Upper lobe of left lung (tissue), 6 donors: ENCODE measurements at regions not wholly inside any gene's neighbourhood (a gene's known extent, or its start where the extent isn't known, plus 50 kb on each side); places are given as distances from the start of the nearest gene placed in this dataset.
"Not testable (repeated sequence)": the region's sequence is repeated elsewhere in the genome, so short reads cannot be mapped to it uniquely, and the experiment has no call there.

ENCODE experiments used
- ATAC-seq, 2 donors: fragments of 200-7000 bp; cut with Tn5 transposase; one replicate each; pipeline ENCODE4 v1.9.1; 2022; ENCODE audit warnings: mild to moderate bottlenecking in 2 of 2, moderate library complexity in 2 of 2; ENCODE audit not compliant: low FRiP score in 2 of 2
- DNase-seq, 2 donors: peaks; one replicate each; pipeline ENCODE4 v3.0.0-alpha.2; 2019 to 2020
- H3K27ac ChIP-seq, 4 donors: fragments of 200-600 bp; sonication (generic); one replicate each; pipeline ENCODE4 v1.5.1; 2016 to 2019
- H3K27me3 ChIP-seq, 4 donors: fragments of 200-600 bp; sonication (generic); one replicate each; pipeline ENCODE4 v1.5.1; 2017 to 2019
- H3K36me3 ChIP-seq, 4 donors: fragments of 200-600 bp; sonication (generic); one replicate each; pipeline ENCODE4 v1.5.1; 2016 to 2019
- H3K4me1 ChIP-seq, 4 donors: fragments of 200-600 bp; sonication (generic); one replicate each; pipeline ENCODE4 v1.5.1; 2018 to 2019
- H3K4me3 ChIP-seq, 4 donors: fragments of 200-600 bp; sonication (generic); one replicate each; pipeline ENCODE4 v1.5.1; 2017 to 2019; ENCODE audit warnings: mild to moderate bottlenecking in 2 of 4, moderate library complexity in 1 of 4
- H3K9me3 ChIP-seq, 4 donors: fragments of 200-600 bp; sonication (generic); one replicate each; pipeline ENCODE4 v1.5.1; 2018 to 2019
- CTCF ChIP-seq, 6 experiments: fragments of 450-650 bp in 4 of 6; fragments of 200-600 bp in 2 of 6; sonication (generic) in 2 of 6; IDR thresholded peaks; one replicate each; pipeline ENCODE4 v1.5.1; 2016 to 2019; ENCODE audit warnings: antibody characterized with exemption in 6 of 6
- EP300 ChIP-seq, 4 donors: sonication (generic); formaldehyde crosslinking; IDR thresholded peaks; one replicate each; pipeline ENCODE4 v1.5.1; 2017; ENCODE audit warnings: antibody characterized with exemption in 4 of 4, control low read depth in 2 of 4
- POLR2A ChIP-seq, 4 donors: fragments of 450-650 bp; IDR thresholded peaks; one replicate each; pipeline ENCODE4 v1.5.1; 2016 to 2017; ENCODE audit warnings: antibody characterized with exemption in 4 of 4, mild to moderate bottlenecking in 2 of 4
- POLR2AphosphoS5 ChIP-seq, 2 donors: sonication (generic); formaldehyde crosslinking; IDR thresholded peaks; one replicate each; pipeline ENCODE4 v1.5.1; 2017; ENCODE audit warnings: antibody characterized with exemption in 2 of 2
- WGBS, 2 donors: methylation state at CpG; one replicate each; pipeline ENCODE4 v1.1.5; 2017 to 2018; 5-methylcytosine and 5-hydroxymethylcytosine counted together
- donor health status: DM: no; HTN: no; CAD: no; lungs with moderate emphysema.
- donor health status: DM: no; HTN: yes; CAD: no; lungs with severe emphysema.

- TF ChIP-seq CTCF (IDR thresholded peaks at IDR 0.05) (no peak), POLR2A (IDR thresholded peaks at IDR 0.05) (no peak), EP300 (IDR thresholded peaks at IDR 0.05) (no peak), POLR2AphosphoS5 (IDR thresholded peaks at IDR 0.05) (no peak)
Measured at GRCh38 chr15:99842071-99842470, 108.8 kb upstream of the LYSMD4 start.

GRCh38 chr15:99826157-99826780 lies 93.0 kb upstream of the LYSMD4 start:
- H3K4me3 ChIP-seq = no peak overlapping the region
- no peaks in the 10 kb centered on the region for H3K27me3 ChIP-seq
- DNase-seq = no peak
- no peaks in the 10 kb centered on the region for H3K9me3 ChIP-seq
- WGBS, 2 donors = 81 to 93% methylated on average over 4 of the region's 4 CpGs
- TF ChIP-seq CTCF (IDR thresholded peaks at IDR 0.05) = no peak
- no peak for TF ChIP-seq POLR2A (IDR thresholded peaks at IDR 0.05)
- TF ChIP-seq POLR2AphosphoS5 (IDR thresholded peaks at IDR 0.05) = no peak
- no peak for TF ChIP-seq EP300 (IDR thresholded peaks at IDR 0.05)
- no peak for ATAC-seq
- H3K36me3 ChIP-seq = no peaks in the 10 kb centered on the region
- H3K27ac ChIP-seq = no peak overlapping the region
- no peaks in the 10 kb centered on the region for H3K4me1 ChIP-seq

More at GRCh38 chr15:99842071-99842470, 108.8 kb upstream of the LYSMD4 start:
- WGBS, 2 donors = 59% methylated on average over 1 of the region's 1 CpG
- H3K4me1 ChIP-seq = no peaks in the 10 kb centered on the region
- no peak overlapping the region for H3K4me3 ChIP-seq
- H3K27me3 ChIP-seq = no peaks in the 10 kb centered on the region
- H3K36me3 ChIP-seq = no peaks in the 10 kb centered on the region
- H3K27ac ChIP-seq = no peak overlapping the region
- no peaks in the 10 kb centered on the region for H3K9me3 ChIP-seq
- DNase-seq (no peak), ATAC-seq (no peak)

- DNase-seq (no peak), ATAC-seq (no peak)
- Histone ChIP-seq H3K27ac (no peak overlapping the region), H3K4me1 (no peaks in the 10 kb centered on the region), H3K27me3 (no peaks in the 10 kb centered on the region), H3K4me3 (no peak overlapping the region), H3K36me3 (no peaks in the 10 kb centered on the region), H3K9me3 (no peaks in the 10 kb centered on the region)
- WGBS, 2 donors = 85 to 96% methylated on average over 5 of the region's 5 CpGs
- no peak for TF ChIP-seq POLR2A (IDR thresholded peaks at IDR 0.05)
- no peak for TF ChIP-seq CTCF (IDR thresholded peaks at IDR 0.05)
- TF ChIP-seq EP300 (IDR thresholded peaks at IDR 0.05) = no peak
- no peak for TF ChIP-seq POLR2AphosphoS5 (IDR thresholded peaks at IDR 0.05)
Measured at GRCh38 chr15:99823346-99823745, 90.1 kb upstream of the LYSMD4 start.

- WGBS, 2 donors = 95 to 98% methylated on average over 2 of the region's 2 CpGs
- H3K36me3 ChIP-seq = no peaks in the 10 kb centered on the region
- H3K4me1 ChIP-seq = no peaks in the 10 kb centered on the region
Measured at GRCh38 chr15:99819981-99820718, 86.9 kb upstream of the LYSMD4 start.

GRCh38 chr15:99818872-99819271 lies 85.6 kb upstream of the LYSMD4 start:
- peaks cover 0 to 2% (median 0%) of the 10 kb centered on the region in 4 donors for H3K36me3 ChIP-seq

More at GRCh38 chr15:99819981-99820718, 86.9 kb upstream of the LYSMD4 start:
- TF ChIP-seq POLR2AphosphoS5 (IDR thresholded peaks at IDR 0.05) = no peak
- no peak overlapping the region for H3K27ac ChIP-seq
- H3K27me3 ChIP-seq = no peaks in the 10 kb centered on the region
- H3K9me3 ChIP-seq = no peaks in the 10 kb centered on the region
- no peak for DNase-seq
- no peak for ATAC-seq
- H3K4me3 ChIP-seq = no peak overlapping the region

GRCh38 chr15:99816862-99817261 lies 83.6 kb upstream of the LYSMD4 start:
- not testable (repeated sequence) for H3K27ac ChIP-seq, H3K4me1 ChIP-seq, H3K36me3 ChIP-seq, H3K4me3 ChIP-seq, DNase-seq, ATAC-seq, H3K9me3 ChIP-seq, H3K27me3 ChIP-seq
- 91 to 92% methylated on average over 2 of the region's 2 CpGs for WGBS, 2 donors

More at GRCh38 chr15:99818872-99819271, 85.6 kb upstream of the LYSMD4 start:
- WGBS, 2 donors = 90 to 95% methylated on average over 3 of the region's 3 CpGs
- no peak overlapping the region for H3K27ac ChIP-seq
- no peaks in the 10 kb centered on the region for H3K27me3 ChIP-seq
- TF ChIP-seq POLR2AphosphoS5 (IDR thresholded peaks at IDR 0.05) = no peak
- no peak for TF ChIP-seq EP300 (IDR thresholded peaks at IDR 0.05)
- no peak for TF ChIP-seq POLR2A (IDR thresholded peaks at IDR 0.05)
- TF ChIP-seq CTCF (IDR thresholded peaks at IDR 0.05) = no peak
- H3K4me3 ChIP-seq = no peak overlapping the region
- H3K4me1 ChIP-seq = no peaks in the 10 kb centered on the region
- no peak for ATAC-seq
- DNase-seq = no peak
- H3K9me3 ChIP-seq = no peaks in the 10 kb centered on the region

GRCh38 chr15:99810663-99811062 lies 77.4 kb upstream of the LYSMD4 start:
- H3K36me3 ChIP-seq, H3K4me3 ChIP-seq, H3K9me3 ChIP-seq, H3K27ac ChIP-seq, ATAC-seq, DNase-seq, H3K4me1 ChIP-seq, H3K27me3 ChIP-seq: not testable (repeated sequence)
- 96 to 100% methylated on average over 2 of the region's 2 CpGs for WGBS, 2 donors

GRCh38 chr15:99799854-99800250 lies 66.6 kb upstream of the LYSMD4 start:
- not testable (repeated sequence) for H3K9me3 ChIP-seq, H3K27ac ChIP-seq, H3K4me3 ChIP-seq, H3K4me1 ChIP-seq, H3K27me3 ChIP-seq, ATAC-seq, H3K36me3 ChIP-seq
- WGBS, 2 donors = 93 to 94% methylated on average over 10 to 30 of the region's 33 CpGs
- DNase-seq = peak in 1 of 2 donors; percentile 76
